ENCODE measurements at regions not wholly inside any gene's neighbourhood (a gene's known extent, or its start where the extent isn't known, plus 50 kb on each side); places are given as distances from the start of the nearest gene placed in this dataset.

GRCh38 chr18:29171892-29172755 lies 995.2 kb upstream of the CDH2 start:
- Histone ChIP-seq H3K4me3 (no peak overlapping the region), H3K4me1 (replicated peaks) (peaks cover 7% of the 10 kb centered on the region), H3K9me3 (replicated peaks) (no peaks in the 10 kb centered on the region), H3K27ac (no peak overlapping the region), H3K27me3 (replicated peaks) (no peaks in the 10 kb centered on the region), H3K36me3 (no peaks in the 10 kb centered on the region)
- DNase-seq (ENCODE audit: low read depth in 1 of 2, low spot score in 2 of 2): no peak

DNA sequence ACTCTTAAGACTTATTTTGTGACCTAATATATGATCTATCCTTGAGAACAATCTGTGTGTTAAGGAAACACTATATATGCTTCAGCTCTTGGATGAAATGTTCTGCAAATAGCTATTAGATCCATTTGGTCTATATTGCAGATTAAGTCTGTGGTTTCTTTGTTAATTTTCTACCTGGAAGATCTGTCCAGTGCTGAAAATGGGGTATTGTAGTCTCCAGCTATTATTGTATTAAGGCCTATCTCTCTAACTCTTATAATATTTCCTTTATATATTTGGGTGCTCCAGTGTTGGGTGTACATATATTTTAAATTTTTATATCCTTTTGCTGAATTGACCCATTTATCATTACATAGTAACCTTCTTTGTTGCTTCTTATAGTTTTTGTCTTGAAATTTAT lies 992.7 kb upstream of the CDH2 start:
- Histone ChIP-seq H3K4me3 (no peak overlapping the region), H3K27me3 (replicated peaks) (no peaks in the 10 kb centered on the region), H3K9me3 (replicated peaks) (0 out of 2 replicates have a peak, but pooled peaks cover 3% of the 10 kb centered on the region), H3K36me3 (0 out of 2 replicates have a peak, but pooled peaks cover 4% of the 10 kb centered on the region), H3K27ac (no peak overlapping the region), H3K4me1 (replicated peaks) (peaks cover 18% of the 10 kb centered on the region)
- no peak for DNase-seq (ENCODE audit: low read depth in 1 of 2, low spot score in 2 of 2)

DNA sequence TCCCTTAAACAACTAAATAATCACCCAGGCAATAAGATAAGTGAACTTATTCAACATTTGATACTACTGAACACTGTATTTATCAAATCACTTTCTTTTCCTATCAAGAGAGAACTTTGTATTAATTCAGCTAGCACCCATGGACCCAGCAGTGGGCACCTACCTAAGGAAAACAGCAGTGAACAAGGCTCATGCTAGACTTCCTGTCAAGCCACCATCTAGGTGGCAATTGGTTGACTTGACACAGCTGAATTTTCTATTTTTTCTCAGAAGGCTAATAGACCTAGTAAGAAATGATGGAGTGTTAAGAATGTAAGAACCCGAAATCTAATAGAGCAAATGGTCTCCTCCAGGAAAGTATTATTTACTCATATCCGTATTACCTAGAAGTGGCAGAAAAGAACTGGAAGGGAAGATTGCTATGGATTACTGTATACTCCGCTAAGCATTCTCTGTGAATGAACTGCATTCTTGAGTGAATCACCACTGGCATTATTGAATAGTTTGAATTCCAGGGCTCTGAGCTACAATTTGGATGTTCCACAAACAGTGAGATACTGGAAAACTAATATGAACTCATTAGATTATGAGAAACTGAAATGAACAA lies 988.2 kb upstream of the CDH2 start:
- peaks cover 45% of the 10 kb centered on the region for H3K4me1 ChIP-seq (replicated peaks)

GRCh38 chr18:29164020-29164706 lies 987.2 kb upstream of the CDH2 start:
- Histone ChIP-seq H3K4me3 (no peak overlapping the region), H3K4me1 (replicated peaks) (peaks cover 45% of the 10 kb centered on the region), H3K9me3 (replicated peaks) (0 out of 2 replicates have a peak, but pooled peaks cover 3% of the 10 kb centered on the region), H3K27me3 (replicated peaks) (no peaks in the 10 kb centered on the region), H3K27ac (peak overlapping the region; percentile 98), H3K36me3 (0 out of 2 replicates have a peak, but pooled peaks cover 4% of the 10 kb centered on the region)
- DNase-seq (ENCODE audit: low read depth in 1 of 2, low spot score in 2 of 2): peak; percentile 42 to 91

More for the DNA sequence above, 988.2 kb upstream of the CDH2 start:
- Histone ChIP-seq H3K27ac (peak overlapping the region; percentile 98), H3K9me3 (replicated peaks) (0 out of 2 replicates have a peak, but pooled peaks cover 3% of the 10 kb centered on the region), H3K4me3 (no peak overlapping the region), H3K36me3 (0 out of 2 replicates have a peak, but pooled peaks cover 4% of the 10 kb centered on the region), H3K27me3 (replicated peaks) (no peaks in the 10 kb centered on the region)
- DNase-seq (ENCODE audit: low read depth in 1 of 2, low spot score in 2 of 2): peak; percentile 54 to 91

- H3K4me3 ChIP-seq: no peak overlapping the region
- no peaks in the 10 kb centered on the region for H3K27me3 ChIP-seq (replicated peaks)
- H3K36me3 ChIP-seq: 0 out of 2 replicates have a peak, but pooled peaks cover 4% of the 10 kb centered on the region
- no peak for DNase-seq (ENCODE audit: low read depth in 1 of 2, low spot score in 2 of 2)
- peak overlapping the region; percentile 98 for H3K27ac ChIP-seq
- H3K9me3 ChIP-seq (replicated peaks): 0 out of 2 replicates have a peak, but pooled peaks cover 3% of the 10 kb centered on the region
- peaks cover 45% of the 10 kb centered on the region for H3K4me1 ChIP-seq (replicated peaks)
Observed at GRCh38 chr18:29163596-29163995, 986.7 kb upstream of the CDH2 start.

DNA sequence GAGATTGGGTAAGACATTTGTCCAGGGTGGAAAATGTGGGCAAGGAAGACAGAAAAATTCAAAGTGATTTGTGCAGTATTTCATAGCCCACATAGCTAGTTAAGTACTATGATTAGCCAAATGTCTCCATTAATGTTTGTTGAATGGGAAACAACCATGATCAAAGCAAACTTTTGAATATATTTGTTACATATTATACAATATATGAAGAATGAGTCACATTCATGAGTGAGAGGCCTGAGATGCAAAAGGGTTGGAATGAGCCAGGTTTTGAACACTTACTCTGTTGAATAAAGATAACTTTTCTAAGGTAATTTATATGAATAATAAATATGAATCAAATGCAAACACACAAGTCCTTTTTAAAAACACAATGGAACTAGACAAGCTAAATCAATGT lies 984.5 kb upstream of the CDH2 start:
- Histone ChIP-seq H3K36me3 (0 out of 2 replicates have a peak, but pooled peaks cover 4% of the 10 kb centered on the region), H3K9me3 (replicated peaks) (0 out of 2 replicates have a peak, but pooled peaks cover 3% of the 10 kb centered on the region), H3K27ac (no peak overlapping the region), H3K4me1 (replicated peaks) (peaks cover 53% of the 10 kb centered on the region), H3K27me3 (replicated peaks) (no peaks in the 10 kb centered on the region), H3K4me3 (no peak overlapping the region)
- no peak for DNase-seq (ENCODE audit: low read depth in 1 of 2, low spot score in 2 of 2)

- H3K36me3 ChIP-seq: no peaks in the 10 kb centered on the region; the same call in 1 of the 2 replicates
- DNase-seq (ENCODE audit: low read depth in 1 of 2, low spot score in 2 of 2): no peak
- H3K4me1 ChIP-seq (replicated peaks): peaks cover 53% of the 10 kb centered on the region
- H3K4me3 ChIP-seq: no peak overlapping the region
- no peak overlapping the region for H3K27ac ChIP-seq
- H3K9me3 ChIP-seq (replicated peaks): no peaks in the 10 kb centered on the region
- H3K27me3 ChIP-seq (replicated peaks): no peaks in the 10 kb centered on the region
Observed at GRCh38 chr18:29160170-29160569, 983.2 kb upstream of the CDH2 start.

DNA sequence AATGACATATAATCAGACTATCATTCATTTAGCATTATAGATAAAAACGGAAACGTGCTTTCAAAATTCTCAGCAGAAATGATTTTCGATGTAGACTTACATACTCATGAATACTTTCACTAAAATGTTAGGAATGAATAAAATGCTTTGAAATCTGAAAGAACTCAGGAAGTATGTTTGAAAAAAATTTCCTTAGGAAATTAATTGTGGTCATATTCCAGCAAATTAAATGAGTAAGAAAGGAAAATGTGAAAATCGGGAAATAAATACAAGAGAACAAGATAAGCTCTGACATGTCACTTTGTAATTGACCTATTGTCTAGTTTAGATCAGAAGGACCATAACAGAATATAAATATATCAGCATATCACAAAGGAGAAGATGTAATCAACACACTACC lies 981.0 kb upstream of the CDH2 start:
- peaks cover 44% of the 10 kb centered on the region for H3K4me1 ChIP-seq (replicated peaks)
- H3K27ac ChIP-seq: no peak overlapping the region
- no peak for DNase-seq (ENCODE audit: low read depth in 1 of 2, low spot score in 2 of 2)

DNA sequence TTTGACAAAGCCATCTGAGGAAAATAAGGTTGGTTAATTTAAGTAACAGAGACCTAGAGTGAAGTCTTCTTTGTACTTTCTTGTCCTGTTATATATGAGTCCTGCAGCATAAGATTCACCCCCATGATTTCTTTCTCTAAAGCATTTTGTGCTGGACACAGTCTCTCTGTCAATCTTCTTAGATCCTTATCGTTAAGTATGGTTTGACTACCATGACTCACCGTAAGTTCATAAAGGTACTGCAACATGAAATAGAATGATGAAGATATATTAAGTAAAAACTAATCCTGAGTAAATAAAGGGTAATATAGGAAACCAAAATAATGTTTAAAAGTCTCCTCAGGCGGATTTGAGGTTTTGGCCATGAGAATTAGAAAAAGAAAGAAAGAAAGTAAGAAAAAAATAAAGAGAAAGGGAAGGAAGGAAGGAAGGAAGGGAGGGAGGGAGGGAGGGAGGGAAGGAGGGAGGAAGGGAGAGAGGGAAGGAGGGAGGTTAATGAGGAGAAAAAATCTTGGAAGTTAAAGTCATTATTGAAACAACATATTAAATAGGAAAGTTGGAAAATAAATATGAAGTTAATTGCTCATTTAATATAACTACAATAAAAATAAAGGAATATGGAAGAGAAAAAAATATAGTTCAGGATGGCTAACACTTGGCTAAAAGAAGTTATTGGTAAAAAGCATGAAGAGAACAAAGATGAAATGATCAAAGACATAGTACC lies 980.3 kb upstream of the CDH2 start:
- Histone ChIP-seq H3K27ac (peak overlapping the region; percentile 30; the same call in 1 of the 2 replicates), H3K27me3 (replicated peaks) (no peaks in the 10 kb centered on the region), H3K9me3 (replicated peaks) (no peaks in the 10 kb centered on the region), H3K4me1 (replicated peaks) (peaks cover 37% of the 10 kb centered on the region), H3K4me3 (0 out of 2 replicates have a peak overlapping the region, but pooled peaks have one; percentile 4), H3K36me3 (no peaks in the 10 kb centered on the region; the same call in 1 of the 2 replicates)
- no peak for DNase-seq (ENCODE audit: low read depth in 1 of 2, low spot score in 2 of 2)

More for the DNA sequence above, 981.0 kb upstream of the CDH2 start:
- Histone ChIP-seq H3K27me3 (replicated peaks) (no peaks in the 10 kb centered on the region), H3K36me3 (no peaks in the 10 kb centered on the region; the same call in 1 of the 2 replicates), H3K9me3 (replicated peaks) (no peaks in the 10 kb centered on the region), H3K4me3 (no peak overlapping the region)

GRCh38 chr18:29156531-29156930 lies 979.6 kb upstream of the CDH2 start:
- peaks cover 37% of the 10 kb centered on the region for H3K4me1 ChIP-seq (replicated peaks)
- no peaks in the 10 kb centered on the region for H3K27me3 ChIP-seq (replicated peaks)
- no peaks in the 10 kb centered on the region for H3K9me3 ChIP-seq (replicated peaks)
- H3K27ac ChIP-seq: peak overlapping the region; percentile 30; the same call in 1 of the 2 replicates
- DNase-seq (ENCODE audit: low read depth in 1 of 2, low spot score in 2 of 2): no peak
- no peaks in the 10 kb centered on the region; the same call in 1 of the 2 replicates for H3K36me3 ChIP-seq
- H3K4me3 ChIP-seq: 0 out of 2 replicates have a peak overlapping the region, but pooled peaks have one; percentile 4

- H3K9me3 ChIP-seq (replicated peaks): no peaks in the 10 kb centered on the region
- peak overlapping the region; percentile 55 for H3K27ac ChIP-seq
- H3K4me1 ChIP-seq (replicated peaks): peaks cover 34% of the 10 kb centered on the region
- H3K4me3 ChIP-seq: no peak overlapping the region
- H3K27me3 ChIP-seq (replicated peaks): no peaks in the 10 kb centered on the region
- H3K36me3 ChIP-seq: no peaks in the 10 kb centered on the region; the same call in 1 of the 2 replicates
- DNase-seq (ENCODE audit: low read depth in 1 of 2, low spot score in 2 of 2): peak; percentile 48 to 79
Observed at GRCh38 chr18:29154758-29155725, 978.1 kb upstream of the CDH2 start.

GRCh38 chr18:29154196-29154757 lies 977.3 kb upstream of the CDH2 start:
- Histone ChIP-seq H3K9me3 (replicated peaks) (no peaks in the 10 kb centered on the region), H3K27me3 (replicated peaks) (no peaks in the 10 kb centered on the region), H3K4me1 (replicated peaks) (peaks cover 34% of the 10 kb centered on the region), H3K27ac (peak overlapping the region; percentile 55), H3K4me3 (no peak overlapping the region), H3K36me3 (no peaks in the 10 kb centered on the region; the same call in 1 of the 2 replicates)
- DNase-seq (ENCODE audit: low read depth in 1 of 2, low spot score in 2 of 2): peak in 1 of 2 experiments; percentile 39

Measured in SJSA1 (cell line).